ENCODE measurements at regions not wholly inside any gene's neighbourhood (a gene's known extent, or its start where the extent isn't known, plus 50 kb on each side); places are given as distances from the start of the nearest gene placed in this dataset.

DNA sequence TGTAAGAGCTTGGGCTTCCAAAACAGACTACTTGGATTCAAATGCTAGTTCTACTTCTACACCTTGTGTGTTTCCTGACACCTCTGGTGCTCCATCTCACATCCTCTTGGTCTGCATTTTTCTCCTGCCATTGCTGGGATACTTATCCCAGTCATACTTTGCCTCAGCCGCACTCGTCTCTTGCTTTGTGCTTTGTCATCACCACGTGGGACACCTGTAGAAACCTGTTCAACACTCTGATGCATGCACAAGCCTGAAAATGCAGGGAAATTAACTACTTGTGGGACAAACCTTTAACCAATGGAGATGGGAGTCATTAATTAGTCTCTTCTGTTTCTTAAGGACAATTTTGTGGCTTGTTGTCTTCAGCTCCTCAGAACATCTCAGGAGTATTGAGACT is 94.2 kb upstream of the PHYHIPL start:
- TF ChIP-seq, protein P1, sequence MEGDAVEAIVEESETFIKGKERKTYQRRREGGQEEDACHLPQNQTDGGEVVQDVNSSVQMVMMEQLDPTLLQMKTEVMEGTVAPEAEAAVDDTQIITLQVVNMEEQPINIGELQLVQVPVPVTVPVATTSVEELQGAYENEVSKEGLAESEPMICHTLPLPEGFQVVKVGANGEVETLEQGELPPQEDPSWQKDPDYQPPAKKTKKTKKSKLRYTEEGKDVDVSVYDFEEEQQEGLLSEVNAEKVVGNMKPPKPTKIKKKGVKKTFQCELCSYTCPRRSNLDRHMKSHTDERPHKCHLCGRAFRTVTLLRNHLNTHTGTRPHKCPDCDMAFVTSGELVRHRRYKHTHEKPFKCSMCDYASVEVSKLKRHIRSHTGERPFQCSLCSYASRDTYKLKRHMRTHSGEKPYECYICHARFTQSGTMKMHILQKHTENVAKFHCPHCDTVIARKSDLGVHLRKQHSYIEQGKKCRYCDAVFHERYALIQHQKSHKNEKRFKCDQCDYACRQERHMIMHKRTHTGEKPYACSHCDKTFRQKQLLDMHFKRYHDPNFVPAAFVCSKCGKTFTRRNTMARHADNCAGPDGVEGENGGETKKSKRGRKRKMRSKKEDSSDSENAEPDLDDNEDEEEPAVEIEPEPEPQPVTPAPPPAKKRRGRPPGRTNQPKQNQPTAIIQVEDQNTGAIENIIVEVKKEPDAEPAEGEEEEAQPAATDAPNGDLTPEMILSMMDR (IDR thresholded peaks at IDR 0.05; ENCODE audit: low read depth, low read length) = no peak
- no peak for DNase-seq
- H3K36me3 ChIP-seq = no peaks in the 10 kb centered on the region
- no peak overlapping the region for H3K27ac ChIP-seq
- no peaks in the 10 kb centered on the region for H3K27me3 ChIP-seq (ENCODE audit: insufficient read depth, low read depth, severe bottlenecking)
- no peak overlapping the region for H3K4me3 ChIP-seq (ENCODE audit: low read depth, low read length)
- no peaks in the 10 kb centered on the region for H3K9me3 ChIP-seq (ENCODE audit: severe bottlenecking)

DNA sequence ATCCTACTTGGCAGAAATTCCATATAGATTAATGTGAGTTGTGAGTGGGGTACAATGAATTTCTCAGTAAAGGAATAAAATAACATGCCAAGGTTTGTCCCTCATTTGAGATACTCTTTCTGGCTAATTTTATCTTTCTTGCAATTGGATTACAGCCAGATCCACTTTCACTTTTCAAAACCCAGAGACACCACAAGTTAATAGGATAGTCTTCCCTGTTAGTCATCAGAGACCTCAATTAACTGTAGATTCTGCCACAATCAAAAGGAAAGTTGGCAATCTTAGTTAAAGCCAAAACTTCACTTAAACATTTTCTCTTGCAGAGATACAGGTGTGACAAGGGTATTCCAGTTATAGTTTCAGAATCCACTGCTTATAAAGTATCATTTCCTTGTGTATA is 91.4 kb upstream of the PHYHIPL start:
- Histone ChIP-seq H3K4me3 (ENCODE audit: low read depth, low read length) (no peak overlapping the region), H3K9me3 (ENCODE audit: severe bottlenecking) (no peaks in the 10 kb centered on the region), H3K27ac (no peak overlapping the region), H3K36me3 (no peaks in the 10 kb centered on the region), H3K27me3 (ENCODE audit: insufficient read depth, low read depth, severe bottlenecking) (no peaks in the 10 kb centered on the region)
- no peak for DNase-seq
- TF ChIP-seq, protein P1 (IDR thresholded peaks at IDR 0.05; ENCODE audit: low read depth, low read length) = no peak

DNA sequence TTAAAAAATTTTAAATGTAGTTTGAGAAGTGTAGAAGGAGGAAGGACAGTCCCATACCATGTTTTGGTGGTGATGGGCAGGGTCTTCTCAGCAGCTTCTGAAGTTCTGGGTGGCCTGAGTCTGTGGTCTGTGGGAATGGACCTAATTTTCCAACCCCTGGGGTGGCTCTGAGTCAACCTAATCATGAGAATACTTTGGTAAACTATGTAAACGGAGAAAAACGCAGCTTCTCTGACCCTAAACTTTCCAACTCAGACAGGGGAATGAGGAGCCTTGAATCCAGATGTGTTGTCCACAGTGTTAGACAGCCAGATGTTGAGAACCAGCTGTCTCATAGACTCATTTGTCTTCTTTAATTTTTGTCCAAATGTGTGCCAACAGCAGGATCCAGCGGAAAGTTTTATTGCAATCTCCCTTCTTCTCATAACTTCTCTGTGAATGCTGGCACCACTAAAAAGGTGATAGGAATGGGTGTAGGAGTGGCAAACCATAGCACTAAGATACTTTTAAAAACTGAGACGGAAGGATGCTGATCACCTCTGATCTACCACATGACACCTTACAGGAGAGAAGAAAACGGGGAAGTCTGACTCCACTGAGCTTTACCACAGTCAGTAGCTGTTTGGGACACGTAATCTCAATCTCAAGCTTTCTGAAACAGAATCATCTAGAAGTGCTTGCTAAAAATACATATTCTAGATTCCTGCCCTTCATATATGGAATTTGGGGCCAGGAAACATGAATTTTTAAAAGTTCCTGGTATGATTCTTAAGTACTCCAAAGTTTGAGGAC is 90.5 kb upstream of the PHYHIPL start:
- Histone ChIP-seq H3K27ac (no peak overlapping the region), H3K4me3 (ENCODE audit: low read depth, low read length) (no peak overlapping the region), H3K27me3 (ENCODE audit: insufficient read depth, low read depth, severe bottlenecking) (no peaks in the 10 kb centered on the region), H3K9me3 (ENCODE audit: severe bottlenecking) (no peaks in the 10 kb centered on the region), H3K36me3 (no peaks in the 10 kb centered on the region)
- no peak for DNase-seq
- TF ChIP-seq, protein P1 (IDR thresholded peaks at IDR 0.05; ENCODE audit: low read depth, low read length) = no peak

DNA sequence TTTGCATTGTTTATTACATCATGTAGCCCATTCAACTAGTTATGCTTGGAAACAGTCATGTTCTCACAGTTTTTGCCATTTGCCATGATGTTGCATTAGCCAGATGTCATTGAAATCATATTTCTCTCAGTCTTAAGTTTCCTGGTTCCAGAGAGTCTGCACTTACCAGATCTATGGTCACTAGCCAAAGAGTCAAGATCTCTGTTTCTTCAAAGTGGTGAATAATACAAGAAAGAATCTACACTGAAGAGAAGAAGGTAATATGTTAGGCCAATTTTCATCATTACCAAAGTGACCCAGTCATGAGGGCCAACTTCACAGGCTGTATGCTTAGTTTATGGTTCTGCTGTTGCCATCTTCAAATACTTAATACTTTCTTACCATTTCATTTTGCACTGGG is 89.0 kb upstream of the PHYHIPL start:
- Histone ChIP-seq H3K4me3 (ENCODE audit: low read depth, low read length) (no peak overlapping the region), H3K27ac (no peak overlapping the region), H3K9me3 (ENCODE audit: severe bottlenecking) (no peaks in the 10 kb centered on the region), H3K36me3 (no peaks in the 10 kb centered on the region), H3K27me3 (ENCODE audit: insufficient read depth, low read depth, severe bottlenecking) (no peaks in the 10 kb centered on the region)
- no peak for DNase-seq
- TF ChIP-seq, protein P1 (IDR thresholded peaks at IDR 0.05; ENCODE audit: low read depth, low read length) = no peak

DNA sequence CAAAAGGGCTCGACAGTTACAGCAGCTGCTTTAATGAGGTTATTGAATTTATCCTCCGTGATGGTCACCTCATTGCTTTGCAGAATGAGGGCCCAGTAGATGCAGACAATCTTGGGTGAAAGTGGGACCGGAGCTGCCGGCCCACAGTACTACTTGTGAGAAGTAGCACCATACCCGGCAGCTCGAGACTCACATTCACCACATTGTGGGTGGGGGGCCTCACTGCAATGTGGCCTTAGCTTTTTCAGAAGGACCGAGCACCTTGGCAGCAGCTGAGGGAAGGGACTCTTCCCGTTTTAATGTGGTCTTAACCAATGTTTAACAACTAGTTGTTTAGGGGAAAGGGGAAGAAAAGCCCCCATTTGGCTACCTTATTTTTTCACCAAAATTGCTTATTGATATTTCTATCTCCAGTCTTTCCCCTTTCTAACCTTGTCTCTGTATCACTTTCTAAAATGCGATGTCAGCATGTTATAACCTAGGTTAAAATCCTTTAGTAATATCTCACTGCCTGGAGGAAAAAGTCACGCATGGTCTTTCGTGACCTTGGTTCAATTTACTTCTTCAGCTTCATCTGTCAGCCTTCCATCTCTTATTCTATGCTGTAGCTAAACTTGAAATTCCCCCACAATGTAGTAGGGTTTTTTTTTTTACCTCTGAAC is 87.4 kb upstream of the PHYHIPL start:
- no peaks in the 10 kb centered on the region for H3K9me3 ChIP-seq (ENCODE audit: severe bottlenecking)
- H3K27ac ChIP-seq = no peak overlapping the region
- TF ChIP-seq, protein P1 (IDR thresholded peaks at IDR 0.05; ENCODE audit: low read depth, low read length) = no peak
- no peak overlapping the region for H3K4me3 ChIP-seq (ENCODE audit: low read depth, low read length)
- H3K36me3 ChIP-seq = no peaks in the 10 kb centered on the region
- no peaks in the 10 kb centered on the region for H3K27me3 ChIP-seq (ENCODE audit: insufficient read depth, low read depth, severe bottlenecking)
- no peak for DNase-seq
